Calu3 (cell line): ENCODE measurements at regions not wholly inside any gene's neighbourhood (a gene's known extent, or its start where the extent isn't known, plus 50 kb on each side); places are given as distances from the start of the nearest gene placed in this dataset.

Experiments
- BruUV-seq: library from RNA; stranded (reverse); fragments of 400-500 nt; replicated peaks from 2 replicates; lab custom pipeline; 2021; lab: Mats Ljungman, UMichigan
- CTCF ChIA-PET: fragments of 300-600 bp; sonication (Branson Sonifier 250); formaldehyde crosslinking; loops from one replicate; lab custom pipeline; 2022; ENCODE audit warnings: antibody characterized with exemption; lab: Charles Lee
- DNase-seq: peaks from one replicate; pipeline ENCODE4 v3.0.0; 2022
- H3K27ac Mint-ChIP-seq: one replicate; pipeline ENCODE4 v1.8.0; 2022; ENCODE audit warnings: mixed read lengths; ENCODE audit not compliant: unreplicated experiment
- H3K27me3 Mint-ChIP-seq: one replicate; pipeline ENCODE4 v1.8.0; 2022; ENCODE audit warnings: mixed read lengths; ENCODE audit not compliant: unreplicated experiment
- H3K36me3 Mint-ChIP-seq: one replicate; pipeline ENCODE4 v1.8.0; 2022; ENCODE audit warnings: mild to moderate bottlenecking, moderate library complexity, mixed read lengths; ENCODE audit not compliant: insufficient read depth, unreplicated experiment
- H3K4me1 Mint-ChIP-seq: one replicate; pipeline ENCODE4 v1.8.0; 2022; ENCODE audit warnings: mild to moderate bottlenecking, low read depth, mixed read lengths; ENCODE audit not compliant: unreplicated experiment
- H3K4me3 Mint-ChIP-seq: one replicate; pipeline ENCODE4 v1.8.0; 2022; ENCODE audit warnings: mild to moderate bottlenecking, low read depth, moderate library complexity, mixed read lengths; ENCODE audit not compliant: unreplicated experiment
- H3K9me3 Mint-ChIP-seq: one replicate; pipeline ENCODE4 v1.8.0; 2022; ENCODE audit warnings: low read depth, mixed read lengths; ENCODE audit not compliant: unreplicated experiment
- CTCF ChIP-seq: fragments of 200-600 bp; IDR thresholded peaks from one replicate; pipeline ENCODE4 v1.8.0; 2022; ENCODE audit warnings: antibody characterized with exemption; ENCODE audit not compliant: unreplicated experiment
- intact Hi-C: fragments of 100-400 bp; cut with micrococcal nuclease; formaldehyde crosslinking; loops from one replicate; pipeline ENCODE4 v1.10.0; 2022; ENCODE audit not compliant: unreplicated experiment

DNA sequence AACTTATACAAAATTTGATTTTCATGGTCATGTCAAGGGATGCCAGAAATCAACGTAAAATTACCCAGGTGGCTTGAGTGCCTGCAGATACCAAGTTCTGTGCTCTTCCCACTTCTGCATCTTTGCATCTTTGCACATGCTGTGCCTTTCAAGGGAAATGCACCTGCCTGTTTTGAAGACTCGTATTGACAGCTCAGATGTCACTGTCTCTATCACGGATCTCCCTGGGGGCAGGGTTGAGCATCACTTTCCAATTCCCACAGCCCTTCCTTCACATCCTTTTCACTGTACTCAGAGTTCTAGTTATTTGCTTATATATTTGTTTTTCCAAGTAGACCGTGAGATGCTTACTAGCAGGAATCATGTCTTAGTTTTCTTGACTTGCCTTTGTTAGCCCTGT lies 274.2 kb downstream of the CDH26 start:
- BruUV-seq: no TSS peak
- Mint-ChIP-seq H3K36me3 (no peaks in the 10 kb centered on the region), H3K27me3 (no peaks in the 10 kb centered on the region), H3K4me1 (no peaks in the 10 kb centered on the region), H3K4me3 (no peak overlapping the region), H3K9me3 (no peaks in the 10 kb centered on the region), H3K27ac (no peak overlapping the region)
- intact Hi-C loops: no loop called here
- TF ChIP-seq CTCF: no peak
- no peak for DNase-seq
- CTCF ChIA-PET: no interaction called here

DNA sequence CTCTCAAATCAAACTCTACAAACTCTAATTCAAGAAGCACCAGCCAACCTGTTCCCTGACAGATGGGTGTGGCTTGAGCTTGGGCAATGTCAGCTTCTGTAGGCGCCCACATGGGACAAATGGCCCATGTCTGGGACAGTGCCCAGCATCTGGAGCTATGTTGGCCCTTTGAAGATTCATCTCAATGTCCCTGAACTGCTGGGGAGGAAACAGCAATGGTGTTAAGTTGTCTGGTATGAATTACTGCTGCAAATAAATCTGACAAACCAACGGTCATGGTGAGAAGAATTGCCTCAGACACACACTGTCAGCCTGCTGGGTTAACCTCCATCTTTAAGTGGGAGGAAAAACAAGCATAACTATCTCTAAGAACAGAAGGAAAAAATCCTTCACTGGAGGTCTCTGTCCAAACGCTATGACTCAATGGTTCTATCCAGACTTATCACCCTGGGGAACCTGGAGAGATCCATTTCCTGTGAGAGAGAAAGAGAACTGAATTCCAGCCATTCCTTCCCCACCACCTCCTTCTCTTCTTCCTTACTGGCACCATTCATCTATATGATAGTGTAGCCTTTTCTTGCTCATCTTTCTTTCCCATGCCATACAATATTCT lies 274.9 kb downstream of the CDH26 start:
- Mint-ChIP-seq H3K36me3 (no peaks in the 10 kb centered on the region), H3K9me3 (no peaks in the 10 kb centered on the region), H3K4me3 (no peak overlapping the region), H3K27ac (no peak overlapping the region), H3K4me1 (no peaks in the 10 kb centered on the region), H3K27me3 (no peaks in the 10 kb centered on the region)
- intact Hi-C loops: no loop called here
- no peak for TF ChIP-seq CTCF
- CTCF ChIA-PET: no interaction called here
- DNase-seq: no peak
- BruUV-seq: no TSS peak

DNA sequence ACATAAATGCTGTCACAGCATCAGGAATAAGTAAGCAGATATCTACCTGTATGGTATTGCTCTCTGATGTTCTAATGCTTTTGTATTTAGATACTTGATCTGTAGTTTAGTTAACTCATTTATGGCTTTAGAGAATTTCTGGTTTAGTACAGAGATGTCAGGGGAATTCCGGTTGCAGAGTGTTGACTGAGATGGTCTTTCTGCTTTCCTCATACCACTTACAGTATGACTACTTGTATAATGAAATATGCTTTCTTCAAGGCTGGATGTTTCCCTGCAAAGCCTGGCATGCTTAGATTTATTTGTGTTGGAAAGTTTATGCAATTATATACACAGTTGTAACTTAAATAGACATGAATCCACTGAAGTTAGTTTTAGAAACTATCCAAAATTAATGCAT lies 278.4 kb downstream of the CDH26 start:
- Mint-ChIP-seq H3K4me3 (no peak overlapping the region), H3K9me3 (no peaks in the 10 kb centered on the region), H3K4me1 (no peaks in the 10 kb centered on the region), H3K27ac (no peak overlapping the region), H3K27me3 (peaks cover 9% of the 10 kb centered on the region), H3K36me3 (no peaks in the 10 kb centered on the region)
- BruUV-seq: no TSS peak
- intact Hi-C loops: no loop called here
- CTCF ChIA-PET: no interaction called here
- TF ChIP-seq CTCF: no peak
- DNase-seq: no peak

- Mint-ChIP-seq H3K4me3 (no peak overlapping the region), H3K36me3 (no peaks in the 10 kb centered on the region), H3K27ac (no peak overlapping the region), H3K27me3 (peaks cover 9% of the 10 kb centered on the region), H3K9me3 (no peaks in the 10 kb centered on the region), H3K4me1 (no peaks in the 10 kb centered on the region)
- no peak for DNase-seq
- no peak for TF ChIP-seq CTCF
- BruUV-seq: no TSS peak
- intact Hi-C loops: no loop called here
- CTCF ChIA-PET: no interaction called here
These were observed 279.8 kb downstream of the CDH26 start for GRCh38 chr20:60237981-60238380.
